H9 (cell line): ENCODE measurements at regions not wholly inside any gene's neighbourhood (a gene's known extent, or its start where the extent isn't known, plus 50 kb on each side); places are given as distances from the start of the nearest gene placed in this dataset.

ENCODE experiments used
- DNase-seq: peaks from one replicate; pipeline ENCODE4 v3.0.0-alpha.2; 2017
- H2AFZ ChIP-seq: one replicate; pipeline ENCODE4 v1.6.1; 2013; ENCODE audit warnings: mild to moderate bottlenecking, low read length, control low read depth, moderate library complexity
- H2AK5ac ChIP-seq: 2 replicates; pipeline ENCODE4 v1.6.1; 2013; ENCODE audit warnings: low read length, control low read depth, mixed read lengths; ENCODE audit not compliant: insufficient read length
- H2BK120ac ChIP-seq: one replicate; pipeline ENCODE4 v1.6.1; 2013; ENCODE audit warnings: low read depth, mild to moderate bottlenecking, low read length, control low read depth, inconsistent platforms; ENCODE audit not compliant: poor library complexity, severe bottlenecking
- H2BK12ac ChIP-seq: 2 replicates; pipeline ENCODE4 v1.6.1; 2013; ENCODE audit warnings: low read length, control low read depth, mixed read lengths, low read depth; ENCODE audit not compliant: insufficient read length
- H2BK15ac ChIP-seq: 2 replicates; pipeline ENCODE4 v1.6.1; 2013; ENCODE audit warnings: low read depth, low read length, control low read depth
- H2BK20ac ChIP-seq: one replicate; pipeline ENCODE4 v1.6.1; 2013; ENCODE audit warnings: low read depth, mild to moderate bottlenecking, low read length, control low read depth, inconsistent platforms; ENCODE audit not compliant: poor library complexity, severe bottlenecking
- H2BK5ac ChIP-seq: 2 replicates; pipeline ENCODE4 v1.6.1; 2013; ENCODE audit warnings: low read length, control low read depth, mixed read lengths; ENCODE audit not compliant: insufficient read length
- H3K14ac ChIP-seq: 2 replicates; pipeline ENCODE4 v1.6.1; 2013; ENCODE audit warnings: low read length, control low read depth; ENCODE audit not compliant: insufficient read depth
- H3K18ac ChIP-seq: 2 replicates; pipeline ENCODE4 v1.6.1; 2013; ENCODE audit warnings: low read depth, mild to moderate bottlenecking, mixed read lengths, low read length, control low read depth; ENCODE audit not compliant: insufficient read length
- H3K23ac ChIP-seq: 2 replicates; pipeline ENCODE4 v1.6.1; 2013; ENCODE audit warnings: low read length, control low read depth, mixed read lengths, low read depth; ENCODE audit not compliant: insufficient read length
- H3K23me2 ChIP-seq: 2 replicates; pipeline ENCODE4 v1.6.1; 2013; ENCODE audit warnings: low read depth, mild to moderate bottlenecking, mixed read lengths, low read length, control low read depth; ENCODE audit not compliant: insufficient read length, poor library complexity, severe bottlenecking
- H3K27ac ChIP-seq: 2 replicates; pipeline ENCODE4 v1.5.1; 2013; ENCODE audit warnings: low read length, control low read depth, mixed read lengths, low read depth; ENCODE audit not compliant: insufficient read length
- H3K27me3 ChIP-seq: 2 replicates; pipeline ENCODE4 v1.6.1; 2013; ENCODE audit warnings: low read length, control low read depth, inconsistent platforms; ENCODE audit not compliant: insufficient read depth
- H3K4ac ChIP-seq: 2 replicates; pipeline ENCODE4 v1.6.1; 2013; ENCODE audit warnings: low read depth, mild to moderate bottlenecking, control low read depth, inconsistent platforms, low read length, moderate library complexity
- H3K4me1 ChIP-seq: 2 replicates; pipeline ENCODE4 v1.6.1; 2013; ENCODE audit warnings: low read length, control low read depth, inconsistent platforms; ENCODE audit not compliant: insufficient read depth
- H3K4me2 ChIP-seq: 2 replicates; pipeline ENCODE4 v1.6.1; 2013; ENCODE audit warnings: low read length, control low read depth, mixed read lengths; ENCODE audit not compliant: insufficient read length, insufficient read depth
- H3K56ac ChIP-seq: 2 replicates; pipeline ENCODE4 v1.6.1; 2013; ENCODE audit warnings: low read depth, mild to moderate bottlenecking, mixed read lengths, low read length, control low read depth; ENCODE audit not compliant: insufficient read length
- H3K79me1 ChIP-seq: 2 replicates; pipeline ENCODE4 v1.6.1; 2013; ENCODE audit warnings: low read depth, mild to moderate bottlenecking, moderate library complexity, low read length, control low read depth, inconsistent platforms; ENCODE audit not compliant: insufficient read depth, poor library complexity, severe bottlenecking
- H3K79me2 ChIP-seq: 2 replicates; pipeline ENCODE4 v1.6.1; 2013; ENCODE audit warnings: low read length, control low read depth, inconsistent platforms; ENCODE audit not compliant: insufficient read depth
- H3K9ac ChIP-seq: 2 replicates; pipeline ENCODE4 v1.6.1; 2013; ENCODE audit warnings: low read length, control low read depth, mixed read lengths; ENCODE audit not compliant: insufficient read length; ENCODE audit errors: extremely low read depth
- H3K9me3 ChIP-seq: one replicate; pipeline ENCODE4 v1.6.1; 2013; ENCODE audit warnings: low read depth, low read length, inconsistent platforms; ENCODE audit not compliant: control insufficient read depth
- H3T11ph ChIP-seq: one replicate; pipeline ENCODE4 v1.6.1; 2013; ENCODE audit warnings: mild to moderate bottlenecking, low read length, control low read depth, inconsistent platforms
- H4K20me1 ChIP-seq: one replicate; pipeline ENCODE4 v1.6.1; 2013; ENCODE audit not compliant: control insufficient read depth, insufficient read length, insufficient read depth
- H4K5ac ChIP-seq: 2 replicates; pipeline ENCODE4 v1.6.1; 2013; ENCODE audit warnings: low read depth, mild to moderate bottlenecking, mixed read lengths, low read length, control low read depth; ENCODE audit not compliant: insufficient read length
- H4K8ac ChIP-seq: replicated peaks from 2 replicates; pipeline ENCODE4 v1.6.1; 2013; ENCODE audit warnings: low read length, control low read depth, mixed read lengths, low read depth; ENCODE audit not compliant: insufficient read length
- H4K91ac ChIP-seq: 2 replicates; pipeline ENCODE4 v1.6.1; 2013; ENCODE audit warnings: low read depth, mild to moderate bottlenecking, moderate library complexity, mixed read lengths, low read length, control low read depth; ENCODE audit not compliant: insufficient read length
- H3K27ac Mint-ChIP-seq, 3 experiments: 2 replicates in 2 of 3; 3 replicates in 1 of 3; pipeline ENCODE4 v1.8.0; 2020 to 2021; ENCODE audit warnings: mixed read lengths in 3 of 3, mild to moderate bottlenecking in 1 of 3, moderate library complexity in 1 of 3
- H3K27me3 Mint-ChIP-seq: 2 replicates; pipeline ENCODE4 v1.8.0; 2021; ENCODE audit warnings: low read depth, mild to moderate bottlenecking, moderate library complexity, mixed read lengths
- H3K36me3 Mint-ChIP-seq, 3 experiments: 2 replicates in 2 of 3; 3 replicates in 1 of 3; pipeline ENCODE4 v1.8.0; 2020 to 2021; ENCODE audit warnings: low read depth in 3 of 3, mixed read lengths in 3 of 3; ENCODE audit not compliant: insufficient read depth in 1 of 3
- H3K4me1 Mint-ChIP-seq, 2 experiments: 2 replicates each; pipeline ENCODE4 v1.8.0; 2020; ENCODE audit warnings: mixed read lengths in 2 of 2
- H3K4me3 Mint-ChIP-seq, 2 experiments: 2 replicates in 1 of 2; 3 replicates in 1 of 2; pipeline ENCODE4 v1.8.0; 2020 to 2021; ENCODE audit warnings: mild to moderate bottlenecking in 2 of 2, mixed read lengths in 2 of 2, moderate library complexity in 1 of 2
- H3K9me3 Mint-ChIP-seq, 2 experiments: 2 replicates in 1 of 2; 3 replicates in 1 of 2; pipeline ENCODE4 v1.8.0; 2020; ENCODE audit warnings: mild to moderate bottlenecking in 2 of 2, mixed read lengths in 2 of 2, moderate library complexity in 1 of 2
- WGBS: extraction: QIAGEN DNeasy Blood & Tissue Kit; methylation state at CpG from one replicate; pipeline ENCODE4 v1.1.7; 2013; ENCODE audit warnings: missing lambda C conversion rate, low lambda C conversion rate, mixed read lengths; ENCODE audit not compliant: insufficient read length; ENCODE audit errors: extremely low coverage; 5-methylcytosine and 5-hydroxymethylcytosine counted together
- TF ChIP-seq, protein P1 (sequence below): fragments of 200-600 bp; sonication (generic); conservative IDR thresholded peaks from 3 replicates; pipeline ENCODE4 v1.8.0; 2021; ENCODE audit warnings: antibody characterized with exemption, mild to moderate bottlenecking

DNA sequence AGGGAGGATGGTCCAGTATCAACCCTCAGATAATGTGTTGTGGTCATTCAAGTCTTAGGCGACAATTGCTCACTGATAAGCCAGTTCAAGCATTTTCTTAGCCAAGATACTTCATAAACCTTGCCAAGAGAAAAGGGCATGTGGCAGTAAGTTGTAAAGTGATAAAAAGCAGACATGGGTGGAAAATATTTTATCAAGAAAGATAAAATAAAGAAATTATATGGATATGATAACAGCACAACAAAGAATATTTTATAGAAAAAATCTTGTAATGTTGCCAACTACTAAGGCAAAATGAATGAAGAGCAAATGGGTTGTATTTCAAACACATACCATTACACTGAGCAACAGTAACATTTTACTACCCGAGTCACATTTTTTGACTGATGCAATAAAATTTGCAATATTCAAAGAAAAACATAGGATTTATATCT, 217.4 kb upstream of the PITX2 start:
- Histone ChIP-seq H3T11ph (no peak overlapping the region), H4K5ac (no peak overlapping the region), H3K18ac (no peak overlapping the region), H3K9ac (no peak overlapping the region), H3K14ac (no peak overlapping the region), H3K79me2 (no peaks in the 10 kb centered on the region), H3K23ac (no peak overlapping the region), H3K4ac (no peak overlapping the region), H2BK12ac (no peak overlapping the region), H2BK120ac (no peak overlapping the region), H3K27me3 (no peaks in the 10 kb centered on the region), H2BK5ac (no peak overlapping the region), H4K8ac (no peak overlapping the region), H2BK20ac (no peak overlapping the region), H3K9me3 (no peaks in the 10 kb centered on the region), H3K27ac (no peak overlapping the region), H3K4me1 (no peaks in the 10 kb centered on the region), H2AFZ (no peak overlapping the region), H3K4me2 (no peak overlapping the region), H2BK15ac (no peak overlapping the region), H4K91ac (no peak overlapping the region), H2AK5ac (no peak overlapping the region), H4K20me1 (no peaks in the 10 kb centered on the region), H3K23me2 (no peaks in the 10 kb centered on the region), H3K56ac (no peak overlapping the region), H3K79me1 (no peaks in the 10 kb centered on the region)
- no peaks in the 10 kb centered on the region for H3K27me3 Mint-ChIP-seq
- H3K27ac Mint-ChIP-seq, result no peak overlapping the region
- TF ChIP-seq, protein P1, sequence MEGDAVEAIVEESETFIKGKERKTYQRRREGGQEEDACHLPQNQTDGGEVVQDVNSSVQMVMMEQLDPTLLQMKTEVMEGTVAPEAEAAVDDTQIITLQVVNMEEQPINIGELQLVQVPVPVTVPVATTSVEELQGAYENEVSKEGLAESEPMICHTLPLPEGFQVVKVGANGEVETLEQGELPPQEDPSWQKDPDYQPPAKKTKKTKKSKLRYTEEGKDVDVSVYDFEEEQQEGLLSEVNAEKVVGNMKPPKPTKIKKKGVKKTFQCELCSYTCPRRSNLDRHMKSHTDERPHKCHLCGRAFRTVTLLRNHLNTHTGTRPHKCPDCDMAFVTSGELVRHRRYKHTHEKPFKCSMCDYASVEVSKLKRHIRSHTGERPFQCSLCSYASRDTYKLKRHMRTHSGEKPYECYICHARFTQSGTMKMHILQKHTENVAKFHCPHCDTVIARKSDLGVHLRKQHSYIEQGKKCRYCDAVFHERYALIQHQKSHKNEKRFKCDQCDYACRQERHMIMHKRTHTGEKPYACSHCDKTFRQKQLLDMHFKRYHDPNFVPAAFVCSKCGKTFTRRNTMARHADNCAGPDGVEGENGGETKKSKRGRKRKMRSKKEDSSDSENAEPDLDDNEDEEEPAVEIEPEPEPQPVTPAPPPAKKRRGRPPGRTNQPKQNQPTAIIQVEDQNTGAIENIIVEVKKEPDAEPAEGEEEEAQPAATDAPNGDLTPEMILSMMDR, result no peak
- no peak for DNase-seq
- no peaks in the 10 kb centered on the region for H3K9me3 Mint-ChIP-seq
- no peaks in the 10 kb centered on the region for H3K36me3 Mint-ChIP-seq
- H3K4me3 Mint-ChIP-seq, result no peak overlapping the region
- H3K4me1 Mint-ChIP-seq, result peaks cover 5 to 9% of the 10 kb centered on the region in 2 experiments
- no CpG with 5 or more reads among the region's 2 CpGs for WGBS
